ENCODE measurements at regions not wholly inside any gene's neighbourhood (a gene's known extent, or its start where the extent isn't known, plus 50 kb on each side); places are given as distances from the start of the nearest gene placed in this dataset.

DNA sequence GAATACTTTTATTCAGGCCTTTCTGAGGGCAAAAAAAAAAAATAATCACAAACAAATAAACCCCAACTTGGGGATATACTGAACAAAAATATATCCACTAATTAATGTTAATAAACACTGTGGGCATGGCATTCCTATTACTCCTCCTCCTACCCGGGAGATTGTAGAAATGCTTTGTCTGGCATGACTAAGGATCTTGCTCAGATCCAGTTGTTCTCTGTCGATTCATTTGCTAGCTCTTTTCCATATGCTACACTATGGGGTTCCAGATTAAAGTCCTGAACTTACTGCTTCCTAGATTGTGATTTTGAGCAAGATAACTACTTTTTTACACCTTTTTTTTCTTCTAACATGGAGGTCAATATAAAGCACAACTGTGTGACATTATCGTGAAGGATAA lies 102.2 kb upstream of the PRR16 start:
- no peak for DNase-seq

DNA sequence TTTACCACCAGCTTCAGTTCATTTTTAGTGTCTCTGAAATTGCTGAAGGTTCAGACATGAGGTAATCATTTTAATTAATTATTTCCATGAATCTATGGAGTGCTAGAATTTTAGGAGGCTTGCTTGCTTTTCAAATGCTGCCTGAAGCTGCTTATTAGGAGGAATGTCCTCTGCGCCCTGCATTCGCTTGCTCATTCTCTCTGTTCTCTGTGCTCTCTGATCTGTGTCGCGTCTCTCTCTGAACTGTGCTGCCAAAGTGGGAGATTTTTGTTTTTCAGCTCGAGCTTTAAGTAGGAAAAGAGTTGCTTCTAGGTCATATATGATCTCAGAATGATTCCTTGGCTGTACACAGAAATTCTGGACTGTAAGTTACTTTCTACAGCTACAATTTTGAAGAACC lies 101.7 kb upstream of the PRR16 start:
- DNase-seq, result no peak

DNA sequence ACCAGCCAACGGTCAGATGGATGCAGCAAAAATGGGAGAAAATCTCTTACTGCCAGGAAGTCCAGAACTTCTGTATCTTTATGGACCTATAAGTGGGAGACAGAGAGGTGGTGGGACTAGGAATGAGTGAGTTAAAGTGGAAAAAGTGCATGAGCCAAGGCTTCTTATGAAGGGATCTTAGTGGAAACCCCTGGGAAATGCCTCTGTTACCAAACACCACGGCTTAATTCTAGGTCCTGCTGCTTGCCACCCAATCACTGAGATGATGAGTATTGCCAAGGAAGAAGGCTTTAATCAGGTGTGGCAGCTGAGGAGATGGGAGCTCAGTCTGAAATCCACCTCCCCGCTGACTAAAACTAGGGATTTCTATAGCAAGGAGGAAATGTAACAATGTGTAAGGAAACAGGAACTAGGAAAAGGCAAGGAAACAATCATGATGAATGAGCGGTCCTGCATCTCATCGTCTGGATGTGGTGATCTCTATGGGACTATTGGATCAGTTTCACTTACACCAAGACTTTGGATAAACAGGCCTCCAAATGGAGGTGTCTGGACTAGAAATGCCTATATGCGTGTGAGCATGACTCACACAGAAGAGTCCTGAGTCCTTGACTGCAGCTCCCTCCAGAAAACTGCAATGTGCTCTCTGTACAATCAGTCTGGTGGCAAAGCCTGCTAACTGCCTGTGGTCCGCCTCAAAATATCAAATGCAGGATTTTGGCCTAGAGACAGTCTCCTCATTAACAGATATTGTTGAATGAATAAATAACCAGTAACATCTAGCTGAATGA lies 98.2 kb upstream of the PRR16 start:
- no peak for DNase-seq

DNA sequence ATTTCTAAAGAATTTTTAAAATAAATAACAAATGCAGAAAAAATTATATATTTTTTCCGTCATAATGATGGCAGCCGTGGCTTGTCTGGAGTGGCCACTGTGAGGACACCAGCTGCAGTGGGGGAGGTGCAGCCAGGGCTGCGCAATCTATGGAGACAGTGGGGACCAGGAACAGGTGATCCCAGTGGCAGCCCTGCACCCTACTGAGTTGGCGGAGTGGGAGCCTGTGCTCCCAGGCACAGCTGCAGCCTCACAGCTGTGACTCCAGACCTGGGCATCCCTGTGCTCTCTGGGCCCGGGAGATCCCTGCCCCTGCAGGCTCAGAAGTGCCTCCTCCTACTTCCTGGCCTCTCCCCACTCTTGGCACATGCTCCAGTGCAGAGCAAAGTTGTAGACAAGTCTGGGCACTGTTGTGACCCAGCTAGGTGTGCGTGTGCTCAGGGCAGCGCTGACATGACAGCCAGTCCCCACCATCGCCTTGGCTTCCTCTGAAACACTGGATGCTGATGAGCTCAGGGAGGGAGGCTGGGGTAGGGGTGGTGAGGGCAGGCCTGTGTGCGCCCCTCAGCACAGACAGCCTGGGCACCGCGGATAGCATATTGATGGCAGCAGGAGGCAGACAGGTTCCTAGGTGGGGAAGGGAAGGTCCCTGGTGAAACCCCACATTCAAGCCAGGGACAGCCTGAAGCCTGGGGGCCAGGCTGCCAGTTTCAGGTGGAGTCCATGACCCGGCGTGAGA lies 96.0 kb upstream of the PRR16 start:
- no peak for DNase-seq

DNA sequence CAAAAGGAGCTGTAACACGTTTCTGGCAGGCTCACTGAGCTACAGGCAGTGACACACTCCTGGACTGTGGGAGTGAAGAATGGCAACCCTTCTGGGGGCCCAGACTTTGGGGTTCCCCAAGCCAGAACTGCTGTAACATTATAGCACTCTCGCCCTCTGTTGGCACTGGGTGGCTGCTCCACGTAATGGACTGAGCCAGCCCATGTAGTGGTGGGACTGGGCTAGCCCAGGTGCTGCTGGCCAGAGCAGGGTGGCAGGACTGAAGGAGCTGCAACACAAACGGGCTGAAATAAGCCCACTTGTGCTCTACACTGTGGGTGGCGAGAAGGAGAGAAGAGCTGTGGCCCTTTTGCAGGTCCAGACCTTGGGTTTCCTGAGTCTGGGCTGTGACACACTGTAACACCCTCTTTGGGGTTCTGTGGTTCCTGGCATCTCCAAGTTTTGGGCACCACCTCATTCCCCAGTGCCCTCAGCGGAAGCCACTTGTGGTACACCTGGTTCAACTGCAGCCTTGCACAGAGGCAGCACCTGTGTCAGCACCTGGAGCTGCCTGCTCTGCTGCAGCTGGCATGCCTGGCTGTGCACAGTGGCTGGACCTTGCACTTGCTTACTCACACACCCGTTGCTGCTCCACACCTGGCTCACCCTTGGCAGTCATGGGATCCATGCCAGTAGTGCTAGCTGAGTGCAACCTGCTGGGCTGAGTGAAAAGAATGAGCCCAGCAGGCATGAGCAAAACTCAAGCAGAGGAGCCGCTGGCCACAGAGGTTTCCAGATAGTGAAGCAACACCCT lies 95.0 kb upstream of the PRR16 start:
- no peak for DNase-seq

DNA sequence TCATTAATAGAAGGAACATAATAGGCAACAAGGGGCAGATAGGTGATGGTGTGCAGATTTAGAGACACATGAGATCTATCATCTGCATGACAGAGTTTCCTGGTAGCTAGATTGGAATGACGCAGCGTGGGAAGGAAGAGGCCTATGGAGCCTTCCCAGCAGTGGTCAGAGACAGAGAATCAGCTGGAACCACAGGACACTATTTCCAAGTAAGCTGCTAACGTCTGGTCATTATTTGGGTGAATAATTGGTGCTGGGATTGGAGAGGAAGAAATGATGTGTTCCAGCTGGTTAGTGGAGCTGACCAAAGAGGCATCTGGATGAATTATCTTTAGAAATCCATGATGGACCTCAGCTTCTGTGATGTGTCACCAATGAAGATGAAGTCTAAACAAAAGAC lies 91.2 kb upstream of the PRR16 start:
- no peak for DNase-seq

DNA sequence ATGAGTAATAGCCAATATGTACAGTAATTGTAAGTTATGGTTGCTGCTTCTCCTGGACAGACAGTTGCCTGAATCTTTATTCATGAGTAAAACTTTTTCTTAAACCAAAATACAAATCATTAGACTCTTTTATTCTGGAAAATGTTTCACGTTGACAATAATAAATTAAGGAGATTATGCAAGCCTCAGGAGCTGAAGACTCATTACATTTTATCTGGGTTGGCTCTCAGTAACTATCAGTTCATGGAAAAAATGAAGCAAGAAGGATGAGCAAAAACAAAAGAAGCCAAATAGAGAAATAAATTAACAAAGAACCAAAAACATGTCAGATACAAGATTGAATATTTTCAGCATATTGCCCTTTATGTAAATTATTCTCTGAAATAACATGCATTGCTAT lies 88.9 kb upstream of the PRR16 start:
- DNase-seq, result no peak

DNA sequence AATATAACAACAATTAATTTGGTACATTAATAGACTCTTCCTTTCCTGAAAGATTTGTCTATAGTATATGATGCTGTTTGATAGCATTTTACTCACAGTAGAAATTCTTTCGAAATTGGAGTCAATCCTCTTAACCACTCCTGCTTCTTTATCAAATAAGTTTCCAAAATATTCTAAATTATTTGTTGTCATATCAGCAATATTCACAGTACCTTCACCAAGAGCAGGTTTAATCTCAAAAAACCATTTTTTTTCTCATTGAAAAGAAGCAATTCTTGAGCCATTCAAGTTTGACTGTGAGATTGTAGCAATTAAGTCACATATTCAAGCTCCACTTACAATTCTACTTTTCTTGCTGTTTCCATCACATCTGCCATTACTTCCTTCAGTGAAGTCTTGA lies 83.5 kb upstream of the PRR16 start:
- DNase-seq, result no peak

DNA sequence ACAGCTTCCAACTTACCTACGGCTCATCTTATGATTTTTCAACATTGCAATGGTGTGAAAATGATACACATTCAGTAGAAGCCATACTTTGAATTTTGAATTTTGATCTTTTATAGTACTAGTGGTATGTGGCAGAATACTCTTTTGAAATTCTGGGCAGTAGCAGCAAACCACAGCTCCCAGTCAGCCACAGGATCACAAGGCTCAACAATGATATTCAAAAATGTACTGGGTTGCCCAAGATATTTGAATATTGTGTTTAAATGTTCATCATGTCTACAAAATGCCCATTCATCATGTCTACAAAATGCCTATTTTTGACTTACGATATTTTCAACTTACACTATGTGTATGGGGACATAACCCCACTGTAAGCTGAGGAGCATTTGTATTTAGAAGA lies 81.3 kb upstream of the PRR16 start:
- DNase-seq, result no peak

DNA sequence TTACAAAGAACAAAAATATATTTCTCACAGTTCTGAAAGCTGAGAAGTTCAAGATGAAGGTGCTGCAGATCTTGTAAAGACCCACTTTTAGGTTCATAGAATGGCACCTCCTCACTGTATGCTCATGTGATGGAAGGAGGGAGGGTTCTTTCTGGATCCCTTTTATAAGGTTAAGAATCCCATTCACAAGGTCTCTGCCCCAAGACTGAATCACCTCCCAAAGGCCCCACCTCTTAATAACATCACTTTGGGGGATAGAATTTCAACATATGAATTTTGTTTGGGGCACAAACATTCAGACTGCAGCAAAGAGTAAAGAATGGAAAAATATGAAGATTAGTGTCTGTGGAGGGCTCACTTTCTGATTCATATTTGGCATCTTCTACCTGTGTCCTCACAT lies 77.1 kb upstream of the PRR16 start:
- no peak for DNase-seq

DNA sequence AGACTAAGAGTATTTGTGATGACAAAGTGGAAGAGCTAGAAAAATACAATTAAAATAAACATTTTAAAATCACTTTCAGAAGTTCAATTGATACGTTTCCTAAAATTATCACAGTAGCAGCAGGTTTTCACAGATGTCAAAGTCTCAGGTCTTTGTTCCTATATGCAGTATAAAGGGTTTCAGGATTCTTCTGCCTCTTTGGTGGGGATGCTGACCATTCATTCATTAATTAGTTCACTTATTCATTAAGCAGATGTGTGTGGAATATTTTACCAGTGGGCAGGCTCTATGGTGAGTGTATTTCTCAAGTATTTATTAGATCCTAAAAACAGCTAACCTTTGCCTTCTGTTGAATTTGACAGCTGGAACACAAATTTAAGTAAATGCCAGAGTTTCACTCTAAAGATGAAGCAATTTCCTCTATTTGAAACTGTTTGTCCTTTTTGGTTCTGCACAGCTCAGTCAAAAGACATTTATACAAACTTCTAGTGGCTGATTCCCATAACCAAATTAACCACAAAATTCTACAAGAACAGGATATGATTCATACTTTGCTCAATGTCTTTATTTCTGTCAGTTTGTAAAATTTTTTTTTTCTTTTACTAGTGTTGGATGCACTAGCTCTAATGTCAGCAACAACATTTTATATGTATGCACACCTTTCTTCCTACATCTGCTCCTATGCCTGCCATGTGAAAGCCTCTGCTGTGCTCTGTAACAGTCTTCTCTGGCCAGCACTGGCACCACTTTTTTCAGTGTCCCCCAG lies 75.9 kb upstream of the PRR16 start:
- no peak for DNase-seq

DNA sequence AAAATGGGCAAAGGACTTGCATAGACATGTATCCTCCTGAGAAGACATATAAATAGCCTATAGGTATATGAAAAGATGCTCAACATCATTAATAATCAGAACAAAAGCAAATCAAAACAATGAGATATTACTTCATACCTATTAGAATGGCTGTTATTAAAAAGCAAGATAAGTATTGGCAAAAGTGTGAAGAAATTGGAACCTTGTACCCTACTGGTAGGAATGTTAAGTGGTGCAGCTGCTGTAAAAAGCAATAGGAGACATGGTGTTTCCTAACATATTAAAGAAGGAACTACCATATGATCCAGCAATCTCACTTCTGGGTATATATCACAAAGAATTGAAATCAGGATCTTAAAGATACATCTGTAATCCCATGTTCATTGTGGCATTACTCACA lies 69.8 kb upstream of the PRR16 start:
- DNase-seq, result no peak

DNA sequence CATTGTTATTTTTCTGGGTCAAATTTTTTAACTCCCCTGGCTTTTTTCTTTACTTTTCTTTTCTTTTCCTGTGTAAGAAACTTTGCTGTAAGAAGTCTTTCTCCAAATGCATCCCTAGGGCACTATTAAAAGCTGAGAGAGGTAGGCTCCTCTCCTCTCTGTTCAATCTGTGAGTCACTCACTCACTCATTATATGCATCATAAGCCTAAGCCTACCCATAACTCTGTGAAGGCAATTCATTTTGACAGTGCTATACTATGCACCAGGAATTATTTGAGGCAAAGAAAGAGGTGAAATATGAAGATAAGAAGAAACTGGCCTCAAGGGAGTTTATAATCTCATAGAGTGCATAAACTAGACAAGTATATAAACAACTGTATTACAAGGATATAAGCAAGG lies 67.9 kb upstream of the PRR16 start:
- no peak for DNase-seq

DNA sequence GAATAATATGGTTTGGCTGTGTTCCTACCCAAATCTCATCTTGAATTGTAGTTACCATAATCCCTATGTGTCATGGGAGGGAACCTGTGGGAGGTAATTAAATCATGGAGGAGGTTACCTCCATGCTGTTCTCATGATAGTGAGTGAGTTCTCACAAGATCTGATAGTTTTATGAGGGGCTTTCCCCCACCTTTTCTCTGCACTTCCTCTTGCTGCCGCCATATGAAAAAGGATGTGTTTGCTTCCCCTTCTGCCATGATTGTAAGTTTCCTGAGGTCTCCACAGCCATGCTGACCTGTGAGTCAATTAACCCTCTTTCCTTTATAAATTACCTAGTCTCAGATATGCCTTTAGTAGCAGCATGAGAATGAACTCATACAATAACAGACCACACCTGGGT lies 63.7 kb upstream of the PRR16 start:
- no peak for DNase-seq

DNA sequence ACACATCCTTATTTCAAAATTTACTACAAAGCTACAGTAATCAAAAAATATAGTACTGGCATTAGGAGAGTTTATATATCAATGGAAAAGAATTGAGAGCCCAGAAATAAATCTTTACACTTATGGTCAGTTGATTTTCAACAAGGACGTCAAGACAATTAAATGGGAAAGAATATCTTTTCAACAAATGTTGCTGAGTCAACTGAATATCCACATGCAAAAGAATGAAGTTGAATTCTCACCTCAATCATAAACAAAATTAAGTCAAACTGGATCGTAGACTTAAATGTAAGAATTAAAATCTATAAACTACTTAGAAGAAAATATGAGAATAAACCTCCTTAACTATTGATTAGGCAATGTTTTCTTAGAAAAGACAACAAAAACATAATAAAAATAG lies 61.5 kb upstream of the PRR16 start:
- DNase-seq, result no peak

DNA sequence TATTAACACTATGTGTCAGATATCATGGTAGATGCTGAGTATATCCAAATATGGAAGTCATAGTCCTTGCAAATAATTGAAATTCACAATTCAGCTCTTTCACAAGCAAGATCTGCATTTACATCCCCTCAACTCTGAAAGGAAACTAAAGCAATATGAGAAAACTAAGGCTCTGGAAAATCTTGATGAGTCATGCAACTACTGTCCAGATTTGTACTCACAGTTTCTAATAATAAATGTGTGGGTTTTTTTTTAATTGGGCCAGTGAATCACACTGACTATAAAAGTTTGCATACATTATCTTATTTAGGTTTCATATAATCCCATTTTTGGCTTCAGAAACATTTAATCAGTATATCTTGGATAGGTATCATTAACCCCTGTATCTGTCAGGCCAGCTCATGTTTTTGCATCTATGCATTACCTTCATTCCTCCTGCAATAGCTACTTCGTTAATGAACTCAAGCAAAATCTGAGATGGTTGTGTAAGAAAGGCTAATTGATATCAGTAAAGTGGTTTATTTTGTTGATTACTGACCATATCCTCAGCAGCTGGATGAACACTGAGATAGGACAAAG lies 58.7 kb upstream of the PRR16 start:
- DNase-seq, result no peak

DNA sequence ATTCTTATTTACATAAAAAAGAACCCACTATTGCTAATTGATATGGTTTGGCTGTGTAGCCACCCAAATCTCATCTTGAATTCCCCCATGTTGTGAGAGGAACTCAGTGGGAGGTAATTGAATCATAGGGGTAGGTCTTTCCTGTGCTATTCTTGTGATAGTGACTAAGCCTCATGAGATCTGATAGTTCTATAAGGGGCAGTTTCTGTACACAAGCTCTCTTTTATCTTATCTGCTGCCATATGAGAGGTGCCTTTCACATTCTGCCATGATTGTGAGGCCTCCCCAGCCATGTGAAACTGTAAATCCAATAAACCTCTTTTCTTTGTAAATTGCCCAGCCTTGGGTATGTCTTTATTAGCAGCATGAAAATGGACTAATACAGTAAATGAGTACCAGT lies 58.2 kb upstream of the PRR16 start:
- no peak for DNase-seq

DNA sequence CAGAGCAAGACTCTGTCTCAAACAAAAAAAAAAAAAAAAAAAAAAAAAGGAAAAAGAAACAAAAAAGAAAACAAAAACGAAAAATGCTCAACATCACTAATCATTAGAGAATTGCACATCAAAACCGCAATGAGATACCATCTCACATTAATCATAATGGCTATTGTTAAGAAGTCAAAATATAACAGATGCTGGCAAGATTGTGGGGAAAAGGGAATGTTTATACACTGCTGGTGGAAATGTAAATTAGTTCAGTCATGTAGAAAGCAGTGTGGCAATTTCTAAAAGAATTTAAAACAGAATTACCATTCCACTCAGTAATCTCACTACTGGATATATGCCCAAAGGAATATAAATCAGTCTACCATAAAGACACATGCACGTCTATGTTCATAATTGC lies 50.4 kb upstream of the PRR16 start:
- DNase-seq, result no peak
